ENCODE measurements at regions not wholly inside any gene's neighbourhood (a gene's known extent, or its start where the extent isn't known, plus 50 kb on each side); places are given as distances from the start of the nearest gene placed in this dataset.
"Not testable (repeated sequence)": the region's sequence is repeated elsewhere in the genome, so short reads cannot be mapped to it uniquely, and the experiment has no call there.

DNA sequence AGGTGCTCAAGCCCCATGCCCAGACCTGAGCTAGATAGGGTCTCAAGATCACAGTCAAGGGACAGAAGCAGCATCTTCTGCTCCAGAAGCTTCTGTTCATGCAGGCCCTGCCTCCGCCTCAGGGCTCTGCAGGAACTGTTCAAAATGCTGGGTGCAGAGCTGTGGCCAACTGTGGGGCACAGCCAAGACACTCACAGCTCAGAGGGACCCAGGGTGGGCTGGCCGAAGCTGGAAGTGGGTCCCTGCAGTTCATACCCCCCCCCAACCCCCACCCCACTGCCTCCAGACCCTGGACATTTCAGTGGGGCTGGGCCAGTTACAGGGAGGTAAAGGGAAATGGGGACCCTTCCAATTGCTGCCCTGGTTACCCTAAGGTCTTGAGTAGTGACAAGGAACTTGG is 129.0 kb downstream of the CRYBB2 start:
- H3K4me3 ChIP-seq (ENCODE audit: low read length) = no peak overlapping the region
- no peak for TF ChIP-seq SMC3 (conservative IDR thresholded peaks at IDR 0.05; ENCODE audit: poor library complexity)
- TF ChIP-seq TAF1 (IDR thresholded peaks at IDR 0.05; ENCODE audit: low read depth) = no peak
- TF ChIP-seq RAD21 (conservative IDR thresholded peaks at IDR 0.05) = no peak
- TF ChIP-seq EZH2 (IDR thresholded peaks at IDR 0.05; ENCODE audit: borderline replicate concordance, insufficient read depth, low read length, poor library complexity, severe bottlenecking) = no peak
- no peak for TF ChIP-seq EP300 (conservative IDR thresholded peaks at IDR 0.05; ENCODE audit: poor library complexity, severe bottlenecking)
- TF ChIP-seq, protein P1, sequence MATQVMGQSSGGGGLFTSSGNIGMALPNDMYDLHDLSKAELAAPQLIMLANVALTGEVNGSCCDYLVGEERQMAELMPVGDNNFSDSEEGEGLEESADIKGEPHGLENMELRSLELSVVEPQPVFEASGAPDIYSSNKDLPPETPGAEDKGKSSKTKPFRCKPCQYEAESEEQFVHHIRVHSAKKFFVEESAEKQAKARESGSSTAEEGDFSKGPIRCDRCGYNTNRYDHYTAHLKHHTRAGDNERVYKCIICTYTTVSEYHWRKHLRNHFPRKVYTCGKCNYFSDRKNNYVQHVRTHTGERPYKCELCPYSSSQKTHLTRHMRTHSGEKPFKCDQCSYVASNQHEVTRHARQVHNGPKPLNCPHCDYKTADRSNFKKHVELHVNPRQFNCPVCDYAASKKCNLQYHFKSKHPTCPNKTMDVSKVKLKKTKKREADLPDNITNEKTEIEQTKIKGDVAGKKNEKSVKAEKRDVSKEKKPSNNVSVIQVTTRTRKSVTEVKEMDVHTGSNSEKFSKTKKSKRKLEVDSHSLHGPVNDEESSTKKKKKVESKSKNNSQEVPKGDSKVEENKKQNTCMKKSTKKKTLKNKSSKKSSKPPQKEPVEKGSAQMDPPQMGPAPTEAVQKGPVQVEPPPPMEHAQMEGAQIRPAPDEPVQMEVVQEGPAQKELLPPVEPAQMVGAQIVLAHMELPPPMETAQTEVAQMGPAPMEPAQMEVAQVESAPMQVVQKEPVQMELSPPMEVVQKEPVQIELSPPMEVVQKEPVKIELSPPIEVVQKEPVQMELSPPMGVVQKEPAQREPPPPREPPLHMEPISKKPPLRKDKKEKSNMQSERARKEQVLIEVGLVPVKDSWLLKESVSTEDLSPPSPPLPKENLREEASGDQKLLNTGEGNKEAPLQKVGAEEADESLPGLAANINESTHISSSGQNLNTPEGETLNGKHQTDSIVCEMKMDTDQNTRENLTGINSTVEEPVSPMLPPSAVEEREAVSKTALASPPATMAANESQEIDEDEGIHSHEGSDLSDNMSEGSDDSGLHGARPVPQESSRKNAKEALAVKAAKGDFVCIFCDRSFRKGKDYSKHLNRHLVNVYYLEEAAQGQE (IDR thresholded peaks at IDR 0.05; ENCODE audit: borderline replicate concordance) = no peak
- no peak for TF ChIP-seq MXI1 (conservative IDR thresholded peaks at IDR 0.05; ENCODE audit: poor library complexity, severe bottlenecking)
- TF ChIP-seq, protein P2, sequence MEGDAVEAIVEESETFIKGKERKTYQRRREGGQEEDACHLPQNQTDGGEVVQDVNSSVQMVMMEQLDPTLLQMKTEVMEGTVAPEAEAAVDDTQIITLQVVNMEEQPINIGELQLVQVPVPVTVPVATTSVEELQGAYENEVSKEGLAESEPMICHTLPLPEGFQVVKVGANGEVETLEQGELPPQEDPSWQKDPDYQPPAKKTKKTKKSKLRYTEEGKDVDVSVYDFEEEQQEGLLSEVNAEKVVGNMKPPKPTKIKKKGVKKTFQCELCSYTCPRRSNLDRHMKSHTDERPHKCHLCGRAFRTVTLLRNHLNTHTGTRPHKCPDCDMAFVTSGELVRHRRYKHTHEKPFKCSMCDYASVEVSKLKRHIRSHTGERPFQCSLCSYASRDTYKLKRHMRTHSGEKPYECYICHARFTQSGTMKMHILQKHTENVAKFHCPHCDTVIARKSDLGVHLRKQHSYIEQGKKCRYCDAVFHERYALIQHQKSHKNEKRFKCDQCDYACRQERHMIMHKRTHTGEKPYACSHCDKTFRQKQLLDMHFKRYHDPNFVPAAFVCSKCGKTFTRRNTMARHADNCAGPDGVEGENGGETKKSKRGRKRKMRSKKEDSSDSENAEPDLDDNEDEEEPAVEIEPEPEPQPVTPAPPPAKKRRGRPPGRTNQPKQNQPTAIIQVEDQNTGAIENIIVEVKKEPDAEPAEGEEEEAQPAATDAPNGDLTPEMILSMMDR (IDR thresholded peaks at IDR 0.05; ENCODE audit: poor library complexity, severe bottlenecking) = no peak
- TF ChIP-seq POLR2AphosphoS5 (IDR thresholded peaks at IDR 0.05) = no peak
- no peaks in the 10 kb centered on the region for H3K9me2 ChIP-seq (ENCODE audit: insufficient read depth, low read length)
- H3K79me2 ChIP-seq (replicated peaks; ENCODE audit: insufficient read depth, low read length) = no peaks in the 10 kb centered on the region
- no peaks in the 10 kb centered on the region for H3K27me3 ChIP-seq (ENCODE audit: insufficient read depth, low read depth, low read length)
- H3K9ac ChIP-seq (ENCODE audit: low read length) = no peak overlapping the region
- H3F3A ChIP-seq (ENCODE audit: insufficient read depth, low read length, poor library complexity, severe bottlenecking) = no peaks in the 10 kb centered on the region
- H3K9me3 ChIP-seq (ENCODE audit: low read length) = no peaks in the 10 kb centered on the region
- H2AFZ ChIP-seq (ENCODE audit: low read depth, low read length) = no peak overlapping the region
- H3K4me2 ChIP-seq (ENCODE audit: low read length) = no peak overlapping the region
- H3K36me3 ChIP-seq (ENCODE audit: insufficient read depth, low read length) = no peaks in the 10 kb centered on the region
- no peak overlapping the region for H3K27ac ChIP-seq (ENCODE audit: low read length)
- no peaks in the 10 kb centered on the region for H4K20me1 ChIP-seq (ENCODE audit: insufficient read depth)

DNA sequence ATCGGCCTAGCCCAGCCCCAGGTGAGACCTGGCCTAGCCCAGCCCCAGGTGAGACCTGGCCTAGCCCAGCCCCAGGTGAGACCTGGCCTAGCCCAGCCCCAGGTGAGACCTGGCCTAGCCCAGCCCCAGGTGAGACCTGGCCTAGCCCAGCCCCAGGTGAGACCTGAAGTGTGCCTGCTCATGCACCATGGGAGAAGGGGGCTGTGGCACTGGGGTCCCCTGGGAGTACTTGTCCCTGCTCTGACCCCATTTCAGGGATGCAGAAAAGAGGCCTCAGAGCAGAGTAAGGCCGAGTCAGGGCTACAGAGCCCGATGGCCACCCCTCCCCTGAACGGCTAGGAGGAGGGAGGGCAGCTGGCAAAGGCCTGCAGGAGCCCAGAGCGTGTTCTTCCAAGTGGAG is 129.6 kb downstream of the CRYBB2 start:
- not testable (repeated sequence) for H2AFZ ChIP-seq (ENCODE audit: low read depth, low read length); H3K79me2 ChIP-seq (replicated peaks; ENCODE audit: insufficient read depth, low read length); H3K9me3 ChIP-seq (ENCODE audit: low read length); H3K9ac ChIP-seq (ENCODE audit: low read length); H3K4me3 ChIP-seq (ENCODE audit: low read length); H3K4me2 ChIP-seq (ENCODE audit: low read length); H3K36me3 ChIP-seq (ENCODE audit: insufficient read depth, low read length); H3K9me2 ChIP-seq (ENCODE audit: insufficient read depth, low read length); H3K27me3 ChIP-seq (ENCODE audit: insufficient read depth, low read depth, low read length); H4K20me1 ChIP-seq (ENCODE audit: insufficient read depth); H3F3A ChIP-seq (ENCODE audit: insufficient read depth, low read length, poor library complexity, severe bottlenecking); H3K27ac ChIP-seq (ENCODE audit: low read length)

DNA sequence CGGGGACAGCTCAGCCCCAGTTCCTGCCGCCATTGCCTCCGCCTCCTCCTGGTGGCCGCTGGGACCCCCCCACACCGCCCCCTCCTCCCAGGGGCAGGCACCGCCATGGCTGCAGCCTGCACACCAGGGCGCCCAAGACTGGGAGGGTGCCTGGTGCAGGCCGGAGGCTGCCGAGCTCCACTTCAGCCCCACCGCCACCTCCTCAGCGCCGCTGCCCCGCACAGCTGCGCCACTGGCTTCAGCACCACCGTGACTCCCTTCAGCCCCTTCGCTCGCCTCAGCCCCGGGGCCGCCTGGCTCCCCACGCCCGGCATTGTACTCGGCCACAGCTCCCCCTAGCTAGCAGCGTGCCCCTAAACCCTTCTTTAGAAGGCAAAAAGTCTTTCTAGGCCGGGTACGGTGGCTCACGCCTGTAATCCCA is 131.1 kb downstream of the CRYBB2 start:
- TF ChIP-seq RAD21 (conservative IDR thresholded peaks at IDR 0.05) (no peak), POLR2AphosphoS5 (IDR thresholded peaks at IDR 0.05) (no peak), SMC3 (conservative IDR thresholded peaks at IDR 0.05; ENCODE audit: poor library complexity) (no peak), TAF1 (IDR thresholded peaks at IDR 0.05; ENCODE audit: low read depth) (no peak), MXI1 (conservative IDR thresholded peaks at IDR 0.05; ENCODE audit: poor library complexity, severe bottlenecking) (no peak), EP300 (conservative IDR thresholded peaks at IDR 0.05; ENCODE audit: poor library complexity, severe bottlenecking) (no peak), EZH2 (IDR thresholded peaks at IDR 0.05; ENCODE audit: borderline replicate concordance, insufficient read depth, low read length, poor library complexity, severe bottlenecking) (no peak)
- TF ChIP-seq, protein P2 (IDR thresholded peaks at IDR 0.05; ENCODE audit: poor library complexity, severe bottlenecking) = no peak
- TF ChIP-seq, protein P1 (IDR thresholded peaks at IDR 0.05; ENCODE audit: borderline replicate concordance) = no peak
- Histone ChIP-seq H3K79me2 (replicated peaks; ENCODE audit: insufficient read depth, low read length) (no peaks in the 10 kb centered on the region), H3K9ac (ENCODE audit: low read length) (no peak overlapping the region), H3K27ac (ENCODE audit: low read length) (no peak overlapping the region), H4K20me1 (ENCODE audit: insufficient read depth) (no peaks in the 10 kb centered on the region), H3K9me3 (ENCODE audit: low read length) (no peaks in the 10 kb centered on the region), H3F3A (ENCODE audit: insufficient read depth, low read length, poor library complexity, severe bottlenecking) (no peaks in the 10 kb centered on the region), H3K27me3 (ENCODE audit: insufficient read depth, low read depth, low read length) (no peaks in the 10 kb centered on the region), H3K9me2 (ENCODE audit: insufficient read depth, low read length) (no peaks in the 10 kb centered on the region), H3K4me2 (ENCODE audit: low read length) (no peak overlapping the region), H3K36me3 (ENCODE audit: insufficient read depth, low read length) (no peaks in the 10 kb centered on the region), H2AFZ (ENCODE audit: low read depth, low read length) (no peak overlapping the region), H3K4me3 (ENCODE audit: low read length) (no peak overlapping the region)
